ENCODE measurements at regions not wholly inside any gene's neighbourhood (a gene's known extent, or its start where the extent isn't known, plus 50 kb on each side); places are given as distances from the start of the nearest gene placed in this dataset.

- TF ChIP-seq POLR2AphosphoS5 (IDR thresholded peaks at IDR 0.05) (no peak), POLR2A (IDR thresholded peaks at IDR 0.05) (no peak), CTCF (IDR thresholded peaks at IDR 0.05) (no peak), EP300 (IDR thresholded peaks at IDR 0.05) (no peak)
Observed at GRCh38 chrX:80929251-80929650, 119.6 kb upstream of the BRWD3 start.
